H9 (cell line): ENCODE measurements at regions not wholly inside any gene's neighbourhood (a gene's known extent, or its start where the extent isn't known, plus 50 kb on each side); places are given as distances from the start of the nearest gene placed in this dataset.
"Not testable (repeated sequence)": the region's sequence is repeated elsewhere in the genome, so short reads cannot be mapped to it uniquely, and the experiment has no call there.

ENCODE experiments used
- DNase-seq: peaks from one replicate; pipeline ENCODE4 v3.0.0-alpha.2; 2017
- H2AFZ ChIP-seq: one replicate; pipeline ENCODE4 v1.6.1; 2013; ENCODE audit warnings: mild to moderate bottlenecking, low read length, control low read depth, moderate library complexity
- H2AK5ac ChIP-seq: 2 replicates; pipeline ENCODE4 v1.6.1; 2013; ENCODE audit warnings: low read length, control low read depth, mixed read lengths; ENCODE audit not compliant: insufficient read length
- H2BK120ac ChIP-seq: one replicate; pipeline ENCODE4 v1.6.1; 2013; ENCODE audit warnings: low read depth, mild to moderate bottlenecking, low read length, control low read depth, inconsistent platforms; ENCODE audit not compliant: poor library complexity, severe bottlenecking
- H2BK12ac ChIP-seq: 2 replicates; pipeline ENCODE4 v1.6.1; 2013; ENCODE audit warnings: low read length, control low read depth, mixed read lengths, low read depth; ENCODE audit not compliant: insufficient read length
- H2BK15ac ChIP-seq: 2 replicates; pipeline ENCODE4 v1.6.1; 2013; ENCODE audit warnings: low read depth, low read length, control low read depth
- H2BK20ac ChIP-seq: one replicate; pipeline ENCODE4 v1.6.1; 2013; ENCODE audit warnings: low read depth, mild to moderate bottlenecking, low read length, control low read depth, inconsistent platforms; ENCODE audit not compliant: poor library complexity, severe bottlenecking
- H2BK5ac ChIP-seq: 2 replicates; pipeline ENCODE4 v1.6.1; 2013; ENCODE audit warnings: low read length, control low read depth, mixed read lengths; ENCODE audit not compliant: insufficient read length
- H3K14ac ChIP-seq: 2 replicates; pipeline ENCODE4 v1.6.1; 2013; ENCODE audit warnings: low read length, control low read depth; ENCODE audit not compliant: insufficient read depth
- H3K18ac ChIP-seq: 2 replicates; pipeline ENCODE4 v1.6.1; 2013; ENCODE audit warnings: low read depth, mild to moderate bottlenecking, mixed read lengths, low read length, control low read depth; ENCODE audit not compliant: insufficient read length
- H3K23ac ChIP-seq: 2 replicates; pipeline ENCODE4 v1.6.1; 2013; ENCODE audit warnings: low read length, control low read depth, mixed read lengths, low read depth; ENCODE audit not compliant: insufficient read length
- H3K23me2 ChIP-seq: 2 replicates; pipeline ENCODE4 v1.6.1; 2013; ENCODE audit warnings: low read depth, mild to moderate bottlenecking, mixed read lengths, low read length, control low read depth; ENCODE audit not compliant: insufficient read length, poor library complexity, severe bottlenecking
- H3K27ac ChIP-seq: 2 replicates; pipeline ENCODE4 v1.5.1; 2013; ENCODE audit warnings: low read length, control low read depth, mixed read lengths, low read depth; ENCODE audit not compliant: insufficient read length
- H3K27me3 ChIP-seq: 2 replicates; pipeline ENCODE4 v1.6.1; 2013; ENCODE audit warnings: low read length, control low read depth, inconsistent platforms; ENCODE audit not compliant: insufficient read depth
- H3K4ac ChIP-seq: 2 replicates; pipeline ENCODE4 v1.6.1; 2013; ENCODE audit warnings: low read depth, mild to moderate bottlenecking, control low read depth, inconsistent platforms, low read length, moderate library complexity
- H3K4me1 ChIP-seq: 2 replicates; pipeline ENCODE4 v1.6.1; 2013; ENCODE audit warnings: low read length, control low read depth, inconsistent platforms; ENCODE audit not compliant: insufficient read depth
- H3K4me2 ChIP-seq: 2 replicates; pipeline ENCODE4 v1.6.1; 2013; ENCODE audit warnings: low read length, control low read depth, mixed read lengths; ENCODE audit not compliant: insufficient read length, insufficient read depth
- H3K56ac ChIP-seq: 2 replicates; pipeline ENCODE4 v1.6.1; 2013; ENCODE audit warnings: low read depth, mild to moderate bottlenecking, mixed read lengths, low read length, control low read depth; ENCODE audit not compliant: insufficient read length
- H3K79me1 ChIP-seq: 2 replicates; pipeline ENCODE4 v1.6.1; 2013; ENCODE audit warnings: low read depth, mild to moderate bottlenecking, moderate library complexity, low read length, control low read depth, inconsistent platforms; ENCODE audit not compliant: insufficient read depth, poor library complexity, severe bottlenecking
- H3K79me2 ChIP-seq: 2 replicates; pipeline ENCODE4 v1.6.1; 2013; ENCODE audit warnings: low read length, control low read depth, inconsistent platforms; ENCODE audit not compliant: insufficient read depth
- H3K9ac ChIP-seq: 2 replicates; pipeline ENCODE4 v1.6.1; 2013; ENCODE audit warnings: low read length, control low read depth, mixed read lengths; ENCODE audit not compliant: insufficient read length; ENCODE audit errors: extremely low read depth
- H3K9me3 ChIP-seq: one replicate; pipeline ENCODE4 v1.6.1; 2013; ENCODE audit warnings: low read depth, low read length, inconsistent platforms; ENCODE audit not compliant: control insufficient read depth
- H3T11ph ChIP-seq: one replicate; pipeline ENCODE4 v1.6.1; 2013; ENCODE audit warnings: mild to moderate bottlenecking, low read length, control low read depth, inconsistent platforms
- H4K20me1 ChIP-seq: one replicate; pipeline ENCODE4 v1.6.1; 2013; ENCODE audit not compliant: control insufficient read depth, insufficient read length, insufficient read depth
- H4K5ac ChIP-seq: 2 replicates; pipeline ENCODE4 v1.6.1; 2013; ENCODE audit warnings: low read depth, mild to moderate bottlenecking, mixed read lengths, low read length, control low read depth; ENCODE audit not compliant: insufficient read length
- H4K8ac ChIP-seq: replicated peaks from 2 replicates; pipeline ENCODE4 v1.6.1; 2013; ENCODE audit warnings: low read length, control low read depth, mixed read lengths, low read depth; ENCODE audit not compliant: insufficient read length
- H4K91ac ChIP-seq: 2 replicates; pipeline ENCODE4 v1.6.1; 2013; ENCODE audit warnings: low read depth, mild to moderate bottlenecking, moderate library complexity, mixed read lengths, low read length, control low read depth; ENCODE audit not compliant: insufficient read length
- H3K27ac Mint-ChIP-seq, 3 experiments: 2 replicates in 2 of 3; 3 replicates in 1 of 3; pipeline ENCODE4 v1.8.0; 2020 to 2021; ENCODE audit warnings: mixed read lengths in 3 of 3, mild to moderate bottlenecking in 1 of 3, moderate library complexity in 1 of 3
- H3K27me3 Mint-ChIP-seq: 2 replicates; pipeline ENCODE4 v1.8.0; 2021; ENCODE audit warnings: low read depth, mild to moderate bottlenecking, moderate library complexity, mixed read lengths
- H3K36me3 Mint-ChIP-seq, 3 experiments: 2 replicates in 2 of 3; 3 replicates in 1 of 3; pipeline ENCODE4 v1.8.0; 2020 to 2021; ENCODE audit warnings: low read depth in 3 of 3, mixed read lengths in 3 of 3; ENCODE audit not compliant: insufficient read depth in 1 of 3
- H3K4me1 Mint-ChIP-seq, 2 experiments: 2 replicates each; pipeline ENCODE4 v1.8.0; 2020; ENCODE audit warnings: mixed read lengths in 2 of 2
- H3K4me3 Mint-ChIP-seq, 2 experiments: 2 replicates in 1 of 2; 3 replicates in 1 of 2; pipeline ENCODE4 v1.8.0; 2020 to 2021; ENCODE audit warnings: mild to moderate bottlenecking in 2 of 2, mixed read lengths in 2 of 2, moderate library complexity in 1 of 2
- H3K9me3 Mint-ChIP-seq, 2 experiments: 2 replicates in 1 of 2; 3 replicates in 1 of 2; pipeline ENCODE4 v1.8.0; 2020; ENCODE audit warnings: mild to moderate bottlenecking in 2 of 2, mixed read lengths in 2 of 2, moderate library complexity in 1 of 2
- WGBS: extraction: QIAGEN DNeasy Blood & Tissue Kit; methylation state at CpG from one replicate; pipeline ENCODE4 v1.1.7; 2013; ENCODE audit warnings: missing lambda C conversion rate, low lambda C conversion rate, mixed read lengths; ENCODE audit not compliant: insufficient read length; ENCODE audit errors: extremely low coverage; 5-methylcytosine and 5-hydroxymethylcytosine counted together
- TF ChIP-seq, protein P1 (sequence below): fragments of 200-600 bp; sonication (generic); conservative IDR thresholded peaks from 3 replicates; pipeline ENCODE4 v1.8.0; 2021; ENCODE audit warnings: antibody characterized with exemption, mild to moderate bottlenecking

DNA sequence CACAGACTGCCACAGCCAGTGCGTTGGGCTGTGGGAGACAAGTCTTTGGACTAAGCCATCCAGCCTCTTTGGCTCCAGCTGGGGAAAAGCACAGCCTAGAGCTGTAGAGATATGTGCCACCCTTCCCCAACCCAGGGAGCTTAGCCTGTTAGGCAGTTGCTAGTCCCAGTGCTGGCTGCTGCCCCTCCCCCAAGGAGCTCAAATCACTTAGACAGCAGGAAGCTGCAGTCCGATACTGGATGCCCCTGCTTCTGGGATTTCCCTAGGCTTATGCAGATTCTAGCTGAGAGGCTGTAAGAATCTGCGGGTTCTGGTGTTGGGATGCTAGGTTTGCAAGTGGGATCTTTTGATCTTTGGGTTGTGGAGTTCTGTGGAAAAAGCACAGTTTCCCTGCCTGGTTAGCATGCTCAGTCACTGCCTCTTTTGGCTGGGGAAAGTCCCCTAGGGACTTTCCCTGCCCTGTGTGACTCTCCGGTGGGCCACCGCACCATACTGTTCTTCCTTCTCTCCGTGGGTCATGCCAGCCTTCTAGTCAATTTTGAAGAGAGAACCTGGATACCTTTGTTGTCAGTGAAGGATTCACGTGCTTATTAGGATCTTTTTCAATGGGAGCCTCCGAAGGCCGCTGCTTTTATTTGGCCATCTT, 792.0 kb downstream of the KCNA4 start:
- Histone ChIP-seq H2BK12ac (no peak overlapping the region), H3K56ac (no peak overlapping the region), H3T11ph (no peak overlapping the region), H3K23me2 (no peaks in the 10 kb centered on the region), H3K23ac (no peak overlapping the region), H4K5ac (no peak overlapping the region), H2BK20ac (no peak overlapping the region), H2AFZ (peak overlapping the region; percentile 75), H3K9ac (no peak overlapping the region), H3K4me2 (no peak overlapping the region), H3K18ac (no peak overlapping the region), H4K91ac (no peak overlapping the region), H2BK15ac (no peak overlapping the region), H4K8ac (no peak overlapping the region), H2AK5ac (no peak overlapping the region), H2BK5ac (no peak overlapping the region), H3K27ac (no peak overlapping the region), H4K20me1 (no peaks in the 10 kb centered on the region), H3K9me3 (no peaks in the 10 kb centered on the region), H3K79me2 (no peaks in the 10 kb centered on the region), H3K4ac (no peak overlapping the region), H3K79me1 (no peaks in the 10 kb centered on the region), H3K4me1 (no peaks in the 10 kb centered on the region), H3K14ac (no peak overlapping the region), H3K27me3 (no peaks in the 10 kb centered on the region), H2BK120ac (no peak overlapping the region)
- WGBS: no CpG with 5 or more reads among the region's 9 CpGs
- TF ChIP-seq, protein P1, sequence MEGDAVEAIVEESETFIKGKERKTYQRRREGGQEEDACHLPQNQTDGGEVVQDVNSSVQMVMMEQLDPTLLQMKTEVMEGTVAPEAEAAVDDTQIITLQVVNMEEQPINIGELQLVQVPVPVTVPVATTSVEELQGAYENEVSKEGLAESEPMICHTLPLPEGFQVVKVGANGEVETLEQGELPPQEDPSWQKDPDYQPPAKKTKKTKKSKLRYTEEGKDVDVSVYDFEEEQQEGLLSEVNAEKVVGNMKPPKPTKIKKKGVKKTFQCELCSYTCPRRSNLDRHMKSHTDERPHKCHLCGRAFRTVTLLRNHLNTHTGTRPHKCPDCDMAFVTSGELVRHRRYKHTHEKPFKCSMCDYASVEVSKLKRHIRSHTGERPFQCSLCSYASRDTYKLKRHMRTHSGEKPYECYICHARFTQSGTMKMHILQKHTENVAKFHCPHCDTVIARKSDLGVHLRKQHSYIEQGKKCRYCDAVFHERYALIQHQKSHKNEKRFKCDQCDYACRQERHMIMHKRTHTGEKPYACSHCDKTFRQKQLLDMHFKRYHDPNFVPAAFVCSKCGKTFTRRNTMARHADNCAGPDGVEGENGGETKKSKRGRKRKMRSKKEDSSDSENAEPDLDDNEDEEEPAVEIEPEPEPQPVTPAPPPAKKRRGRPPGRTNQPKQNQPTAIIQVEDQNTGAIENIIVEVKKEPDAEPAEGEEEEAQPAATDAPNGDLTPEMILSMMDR: no peak
- H3K9me3 Mint-ChIP-seq: peaks cover 12 to 18% of the 10 kb centered on the region in 2 experiments; a peak in 4 of 5 replicates
- peaks cover 7 to 8% of the 10 kb centered on the region in 2 experiments for H3K4me1 Mint-ChIP-seq
- DNase-seq: peak; percentile 60
- no peak overlapping the region for H3K4me3 Mint-ChIP-seq
- H3K36me3 Mint-ChIP-seq: peaks cover 0 to 8% (median 0%) of the 10 kb centered on the region in 3 experiments; a peak in 2 of 7 replicates
- H3K27ac Mint-ChIP-seq: peak overlapping the region in 1 of 3 experiments; percentile 22; a peak in 1 of 7 replicates
- no peaks in the 10 kb centered on the region for H3K27me3 Mint-ChIP-seq

DNA sequence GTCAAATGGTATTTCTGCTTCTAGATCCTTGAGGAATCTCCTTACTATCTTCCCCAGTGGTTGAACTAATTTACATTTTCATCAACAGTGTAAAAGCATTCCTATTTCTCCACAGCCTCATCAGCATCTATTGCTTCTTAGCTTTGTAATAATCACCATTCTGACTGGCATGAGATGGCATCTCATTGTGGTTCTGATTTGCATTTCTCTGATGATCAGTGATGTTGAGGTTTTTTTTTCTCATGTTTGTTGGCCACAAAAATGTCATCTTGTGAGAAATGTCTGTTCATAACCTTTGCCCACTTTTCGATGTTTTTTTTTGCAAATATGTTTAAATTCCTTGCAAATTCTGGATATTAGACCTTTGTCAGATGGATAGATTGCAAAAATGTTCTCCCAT, 797.3 kb downstream of the KCNA4 start:
- H4K8ac ChIP-seq, H3K9me3 ChIP-seq, H3K27ac ChIP-seq, H3K4me3 Mint-ChIP-seq, H2BK5ac ChIP-seq, H3K4me2 ChIP-seq, H3K9ac ChIP-seq, H4K91ac ChIP-seq, H3K4me1 ChIP-seq, H4K5ac ChIP-seq, H3K79me2 ChIP-seq, H3K27me3 Mint-ChIP-seq, H3K27me3 ChIP-seq, H2AFZ ChIP-seq, H2BK12ac ChIP-seq, H3K4ac ChIP-seq, H3K14ac ChIP-seq, H3K79me1 ChIP-seq, H3K4me1 Mint-ChIP-seq, H3K27ac Mint-ChIP-seq, H2BK120ac ChIP-seq, H3T11ph ChIP-seq, DNase-seq, H3K56ac ChIP-seq, H2BK20ac ChIP-seq, H3K36me3 Mint-ChIP-seq, H3K23me2 ChIP-seq, H3K23ac ChIP-seq, H2AK5ac ChIP-seq, H3K18ac ChIP-seq, H4K20me1 ChIP-seq, H2BK15ac ChIP-seq: not testable (repeated sequence)
- no CpG with 5 or more reads among the region's 1 CpG for WGBS
- peaks cover 14 to 25% of the 10 kb centered on the region in 2 experiments; a peak in 4 of 5 replicates for H3K9me3 Mint-ChIP-seq
